ENCODE measurements at regions not wholly inside any gene's neighbourhood (a gene's known extent, or its start where the extent isn't known, plus 50 kb on each side); places are given as distances from the start of the nearest gene placed in this dataset.
"Not testable (repeated sequence)": the region's sequence is repeated elsewhere in the genome, so short reads cannot be mapped to it uniquely, and the experiment has no call there.

DNA sequence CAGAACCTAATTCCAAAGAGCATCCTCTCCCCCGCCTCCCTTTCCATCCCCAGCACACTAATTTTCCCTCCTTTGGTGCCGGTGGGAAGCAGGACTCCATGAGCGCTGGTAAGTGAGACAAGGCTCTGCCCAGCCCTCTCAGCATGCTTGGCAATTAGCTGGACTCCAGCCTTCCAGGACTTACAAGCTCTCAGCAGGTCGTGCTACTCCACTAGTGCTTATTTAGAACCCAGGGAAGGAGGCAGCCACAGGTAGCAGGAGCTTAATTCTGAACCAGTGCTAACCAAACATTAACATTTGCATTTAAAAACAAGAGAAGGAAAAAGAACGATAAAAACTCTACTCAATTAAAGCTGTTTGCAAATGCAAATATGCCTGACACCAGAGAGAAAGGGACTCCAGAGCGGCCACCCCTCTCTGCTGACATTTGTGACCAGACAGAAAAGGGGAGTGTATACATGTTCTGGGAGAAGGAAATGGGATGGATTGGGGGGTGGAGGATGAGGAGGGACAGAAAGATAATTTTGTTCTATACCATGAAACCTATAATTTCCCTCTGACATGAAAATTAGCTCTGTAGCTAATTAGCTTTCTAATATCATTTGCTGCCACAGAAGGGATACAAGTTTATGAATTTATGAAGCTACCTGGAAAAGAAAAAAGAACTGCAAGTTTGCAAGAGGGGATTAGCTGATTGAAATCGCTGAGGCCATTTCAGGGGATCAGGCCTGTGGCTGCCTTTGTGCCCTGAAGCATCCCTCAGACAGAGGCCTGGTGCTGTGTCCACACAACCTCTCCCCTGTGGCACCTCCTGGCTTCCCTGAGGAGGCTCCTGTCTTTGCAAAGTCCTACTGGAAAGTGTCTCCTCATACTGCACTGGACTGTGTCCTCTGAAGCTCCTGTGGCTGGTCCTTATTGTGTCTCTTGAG lies 266.3 kb downstream of the SEC61B start:
- no peak for DNase-seq

- DNase-seq = no peak
Observed at GRCh38 chr9:99489060-99489413, 267.0 kb downstream of the SEC61B start.

- DNase-seq = no peak
Observed at GRCh38 chr9:99490729-99491128, 268.6 kb downstream of the SEC61B start.

GRCh38 chr9:99491408-99492158 lies 269.5 kb downstream of the SEC61B start:
- no peak for DNase-seq

DNA sequence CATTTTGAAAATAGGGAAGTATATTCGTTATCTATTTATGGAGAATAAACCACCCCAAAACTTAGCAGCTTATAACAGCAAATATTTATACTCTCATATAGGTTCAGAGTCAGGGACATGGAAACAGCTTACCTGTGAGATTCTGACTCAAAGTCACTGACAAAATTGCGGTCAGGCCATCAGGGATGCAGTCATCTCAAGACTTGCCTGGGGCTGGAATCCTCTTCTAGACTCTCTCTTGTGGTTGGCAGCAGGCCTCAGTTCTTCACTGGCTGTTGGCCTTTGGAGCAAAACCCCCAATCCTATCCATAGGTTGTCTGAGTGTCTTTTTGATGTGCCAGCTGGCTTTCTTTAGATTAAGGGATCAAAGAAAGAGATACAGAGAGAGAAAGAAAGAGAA lies 275.6 kb downstream of the SEC61B start:
- no peak for DNase-seq

DNA sequence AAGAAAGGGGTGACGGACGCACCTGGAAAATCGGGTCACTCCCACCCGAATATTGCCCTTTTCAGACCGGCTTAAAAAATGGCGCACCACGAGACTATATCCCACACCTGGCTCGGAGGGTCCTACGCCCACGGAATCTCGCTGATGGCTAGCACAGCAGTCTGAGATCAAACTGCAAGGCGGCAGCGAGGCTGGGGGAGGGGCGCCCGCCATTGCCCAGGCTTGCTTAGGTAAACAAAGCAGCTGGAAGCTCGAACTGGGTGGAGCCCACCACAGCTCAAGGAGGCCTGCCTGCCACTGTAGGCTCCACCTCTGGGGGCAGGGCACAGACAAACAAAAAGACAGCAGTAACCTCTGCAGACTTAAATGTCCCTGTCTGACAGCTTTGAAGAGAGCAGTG lies 276.9 kb downstream of the SEC61B start:
- DNase-seq = not testable (repeated sequence)

GRCh38 chr9:99505936-99506335 lies 283.9 kb downstream of the SEC61B start:
- DNase-seq = no peak

DNA sequence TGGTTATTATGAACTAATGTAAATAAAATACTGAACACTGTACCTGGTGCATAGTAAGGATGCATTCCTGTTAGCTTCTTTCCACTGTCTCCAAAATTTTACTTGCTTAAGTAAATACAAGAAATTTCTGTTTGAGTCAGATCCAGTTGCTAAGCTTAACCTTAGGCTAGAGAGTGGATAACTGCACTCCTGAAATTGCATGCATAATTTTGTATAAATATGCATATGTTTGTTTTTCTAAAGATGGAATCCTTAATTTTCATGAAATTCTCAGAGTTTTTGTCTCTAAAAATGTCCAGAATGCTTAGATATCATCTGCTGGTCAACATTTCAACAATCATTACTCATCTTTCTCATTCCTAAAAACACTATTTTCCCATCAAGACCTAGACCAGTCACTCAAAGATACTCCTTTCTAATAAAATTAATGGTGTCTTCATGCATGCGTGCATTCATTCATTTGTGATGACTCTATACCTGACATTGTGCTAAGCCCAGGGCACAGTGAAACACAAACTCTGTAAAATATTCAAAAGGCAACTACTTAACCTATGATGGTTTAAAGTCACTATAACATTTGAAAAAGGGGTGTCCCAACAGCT lies 284.8 kb downstream of the SEC61B start:
- DNase-seq = no peak

- DNase-seq = no peak
Observed at GRCh38 chr9:99509065-99509745, 287.1 kb downstream of the SEC61B start.

- DNase-seq = no peak
Observed at GRCh38 chr9:99509900-99510535, 287.9 kb downstream of the SEC61B start.

GRCh38 chr9:99511723-99512122 lies 289.6 kb downstream of the SEC61B start:
- DNase-seq = no peak

- no peak for DNase-seq
Observed at GRCh38 chr9:99513441-99514112, 291.5 kb downstream of the SEC61B start.

DNA sequence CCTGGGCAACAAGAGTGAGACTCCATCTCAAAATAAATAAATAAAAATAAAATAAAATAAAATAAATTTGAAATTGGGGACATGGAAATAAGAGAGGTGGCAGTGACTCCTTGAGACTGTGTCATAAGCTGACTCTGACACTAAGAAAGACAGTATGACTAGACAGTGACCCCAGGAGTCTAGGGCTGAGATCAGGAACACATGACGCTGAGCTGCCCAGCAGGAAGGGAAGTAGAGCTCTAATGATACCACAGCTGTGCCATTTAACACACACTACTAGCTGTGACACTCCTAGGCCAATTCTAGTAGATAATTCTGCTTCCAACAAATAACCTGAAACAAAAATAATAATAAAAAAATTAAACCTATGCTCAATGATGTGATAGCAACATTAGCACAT lies 293.0 kb downstream of the SEC61B start:
- DNase-seq = no peak

DNA sequence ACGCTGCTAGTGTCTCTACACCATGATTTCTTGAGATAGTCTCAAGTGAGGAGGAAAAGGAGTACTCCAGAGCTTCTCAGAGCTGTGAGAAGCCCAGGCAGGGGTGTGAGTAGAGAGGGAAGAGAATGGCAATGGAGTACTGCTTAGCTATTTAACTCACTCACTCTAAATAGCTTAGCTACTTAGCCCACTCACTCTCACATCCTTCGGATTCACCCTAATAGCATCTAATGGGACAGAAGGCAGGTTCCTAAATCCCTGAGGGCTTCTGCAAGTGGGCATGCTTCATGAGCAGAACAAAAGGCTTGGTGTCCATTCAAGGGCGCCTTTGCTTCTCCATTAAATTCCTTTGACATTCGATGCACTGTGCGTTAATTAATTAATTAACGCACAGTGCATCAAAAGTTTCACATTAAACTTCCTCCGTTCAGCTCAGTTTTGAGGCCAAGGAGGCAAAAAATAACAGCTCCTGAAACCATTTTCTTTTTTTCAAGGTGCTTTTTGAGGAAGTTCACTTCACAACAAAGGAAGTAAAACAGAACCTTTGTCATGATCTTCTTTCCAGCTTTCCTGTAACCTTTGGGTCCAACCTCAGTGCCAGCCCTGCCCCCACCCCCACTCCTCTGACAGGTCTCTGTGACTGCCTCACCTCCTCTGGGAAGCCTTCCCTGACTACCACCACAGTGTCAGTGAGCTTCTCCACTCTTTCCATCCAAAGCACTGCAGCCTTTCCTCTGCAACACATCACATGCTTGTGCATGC lies 294.0 kb downstream of the SEC61B start:
- no peak for DNase-seq

DNA sequence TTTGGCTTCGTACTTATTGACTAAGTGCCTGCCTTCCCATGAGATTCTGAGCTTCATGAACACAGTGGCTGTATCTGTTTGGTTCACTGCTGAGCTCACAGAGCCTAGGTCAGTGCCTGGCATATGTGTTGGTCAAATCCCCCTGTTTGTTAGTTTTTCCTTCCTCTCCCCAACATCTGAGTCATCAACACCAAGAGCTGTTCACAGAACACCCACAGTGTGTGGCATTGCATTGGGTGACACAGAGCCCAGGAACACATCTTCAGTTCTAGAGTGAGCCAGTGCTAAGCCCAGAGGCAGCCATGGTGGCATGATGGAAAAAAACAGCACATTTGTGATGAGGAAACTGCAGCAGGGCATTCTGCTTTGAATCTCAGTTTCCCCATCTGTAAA lies 294.6 kb downstream of the SEC61B start:
- no peak for DNase-seq

GRCh38 chr9:99523838-99524237 lies 297.8 kb upstream of the NR4A3 start:
- DNase-seq = no peak

DNA sequence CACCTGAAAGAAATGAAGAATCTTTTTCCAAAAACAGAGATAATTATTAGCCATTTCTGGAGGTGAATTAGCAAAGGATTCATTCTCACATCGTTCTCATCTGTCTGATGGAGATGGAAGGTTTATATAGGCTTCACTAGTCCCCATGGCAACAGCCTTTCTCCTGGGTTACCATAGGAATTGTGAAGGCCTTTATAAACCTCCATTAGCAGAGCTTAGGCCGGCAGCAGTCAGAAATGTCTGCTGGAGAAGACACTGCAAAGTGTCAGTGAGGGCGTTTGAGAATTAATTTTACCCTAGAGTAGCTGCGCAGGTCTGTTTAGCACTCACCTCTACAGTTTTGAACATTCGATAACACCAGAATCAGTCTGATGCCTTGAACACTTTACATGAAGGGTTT lies 290.4 kb upstream of the NR4A3 start:
- DNase-seq = no peak

GRCh38 chr9:99533421-99533820 lies 288.3 kb upstream of the NR4A3 start:
- no peak for DNase-seq

DNA sequence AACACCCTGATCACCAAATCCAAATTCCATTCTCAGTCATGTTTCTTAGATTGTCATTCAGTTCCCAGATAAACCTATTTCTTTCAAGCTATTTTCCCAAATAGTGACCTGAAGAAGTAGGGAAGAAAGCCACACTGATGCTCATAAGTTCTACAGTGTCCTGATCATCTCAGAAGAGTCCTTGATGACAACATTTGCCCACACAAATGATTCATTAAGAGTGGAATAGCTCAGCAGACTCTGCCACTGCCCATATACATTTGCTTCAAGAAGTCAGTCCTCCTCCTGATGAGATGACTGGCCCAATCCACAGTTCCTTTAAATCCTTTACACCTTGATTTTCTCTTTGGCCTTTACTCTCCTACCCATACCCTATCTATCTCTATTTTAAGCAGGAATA lies 283.7 kb upstream of the NR4A3 start:
- no peak for DNase-seq

DNA sequence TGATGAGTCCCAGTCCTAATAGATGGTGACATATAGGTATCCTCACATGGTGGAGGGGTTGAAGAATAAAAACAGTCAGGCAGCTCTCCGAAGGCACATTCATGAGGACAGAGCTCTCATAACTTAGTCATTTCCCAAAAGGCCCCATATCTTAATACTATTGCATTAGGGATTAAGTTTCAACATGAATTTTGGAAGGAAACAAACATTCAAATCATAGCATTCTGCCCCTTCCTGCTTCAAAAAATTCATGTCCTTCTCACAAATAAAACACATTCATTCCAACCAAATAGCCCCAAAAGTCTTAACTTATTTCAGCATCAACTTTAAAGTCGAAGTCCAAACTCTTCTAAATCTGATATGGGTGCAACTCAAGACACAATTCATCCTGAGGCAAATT lies 277.2 kb upstream of the NR4A3 start:
- DNase-seq = no peak

DNA sequence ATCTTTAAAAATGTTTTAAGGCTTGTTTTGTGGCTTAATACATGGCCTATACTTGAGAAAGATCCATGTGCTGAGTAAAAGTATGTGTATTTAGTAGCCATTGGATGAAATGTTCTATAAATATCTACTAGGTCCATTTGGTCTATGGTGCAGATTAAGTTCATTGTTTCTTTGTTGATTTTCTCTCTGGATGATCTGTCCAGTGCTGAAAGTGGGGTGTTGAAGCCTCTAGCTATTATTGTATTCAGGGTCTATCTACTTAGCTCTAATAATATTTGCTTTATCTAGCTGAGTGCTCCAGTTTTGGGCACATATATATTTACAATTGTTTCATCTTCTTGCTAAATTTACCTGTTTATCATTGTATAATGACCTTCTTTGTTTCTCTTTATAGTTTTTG lies 272.2 kb upstream of the NR4A3 start:
- DNase-seq = no peak
